Kidney epithelial cell (primary cell): ENCODE measurements at regions not wholly inside any gene's neighbourhood (a gene's known extent, or its start where the extent isn't known, plus 50 kb on each side); places are given as distances from the start of the nearest gene placed in this dataset.

ENCODE experiments used
- DNase-seq: peaks from one replicate; pipeline ENCODE4 v3.0.0-alpha.2; 2010; ENCODE audit warnings: low read depth
- H3K27me3 ChIP-seq: 2 replicates; pipeline ENCODE4 v1.6.0; 2011; ENCODE audit warnings: low read length; ENCODE audit not compliant: control insufficient read depth, insufficient read depth
- H3K36me3 ChIP-seq: 2 replicates; pipeline ENCODE4 v1.5.1; 2011; ENCODE audit warnings: low read length; ENCODE audit not compliant: control insufficient read depth, insufficient read depth
- H3K4me3 ChIP-seq: 2 replicates; pipeline ENCODE4 v1.5.1; 2011; ENCODE audit warnings: low read depth, mild to moderate bottlenecking, control low read depth, low read length
- CTCF ChIP-seq: IDR thresholded peaks from 2 replicates; pipeline ENCODE4 v1.5.1; 2011; ENCODE audit warnings: mild to moderate bottlenecking, moderate library complexity, low read length, control low read depth, inconsistent platforms; ENCODE audit not compliant: insufficient read depth, poor library complexity, severe bottlenecking

GRCh38 chr9:135230386-135230765 is 142.9 kb downstream of the OLFM1 start:
- no peak for TF ChIP-seq CTCF
- Histone ChIP-seq H3K4me3 (no peak overlapping the region), H3K36me3 (no peaks in the 10 kb centered on the region), H3K27me3 (no peaks in the 10 kb centered on the region)
- no peak for DNase-seq

- DNase-seq, result no peak
- no peak for TF ChIP-seq CTCF
- no peaks in the 10 kb centered on the region for H3K27me3 ChIP-seq
- H3K36me3 ChIP-seq, result no peaks in the 10 kb centered on the region
- no peak overlapping the region for H3K4me3 ChIP-seq
Measured at GRCh38 chr9:135230817-135231520, 143.5 kb downstream of the OLFM1 start.

GRCh38 chr9:135239100-135239768 is 151.8 kb downstream of the OLFM1 start:
- DNase-seq, result no peak
- H3K36me3 ChIP-seq, result no peaks in the 10 kb centered on the region
- no peaks in the 10 kb centered on the region for H3K27me3 ChIP-seq
- TF ChIP-seq CTCF, result no peak
- H3K4me3 ChIP-seq, result no peak overlapping the region

- Histone ChIP-seq H3K36me3 (no peaks in the 10 kb centered on the region), H3K27me3 (no peaks in the 10 kb centered on the region), H3K4me3 (no peak overlapping the region)
- no peak for DNase-seq
- no peak for TF ChIP-seq CTCF
Measured at GRCh38 chr9:135239769-135240141, 152.3 kb downstream of the OLFM1 start.

- no peak overlapping the region for H3K4me3 ChIP-seq
- no peaks in the 10 kb centered on the region for H3K27me3 ChIP-seq
- DNase-seq, result no peak
- no peaks in the 10 kb centered on the region for H3K36me3 ChIP-seq
- TF ChIP-seq CTCF, result no peak
Measured at GRCh38 chr9:135240222-135240621, 152.8 kb downstream of the OLFM1 start.

- Histone ChIP-seq H3K36me3 (no peaks in the 10 kb centered on the region), H3K27me3 (no peaks in the 10 kb centered on the region), H3K4me3 (no peak overlapping the region)
- no peak for DNase-seq
- TF ChIP-seq CTCF, result no peak
Measured at GRCh38 chr9:135240871-135241311, 153.4 kb downstream of the OLFM1 start.
